IPS DF 6.9 (cell line): ENCODE measurements at regions not wholly inside any gene's neighbourhood (a gene's known extent, or its start where the extent isn't known, plus 50 kb on each side); places are given as distances from the start of the nearest gene placed in this dataset.

Experiments used
- DNase-seq: peaks from one replicate; pipeline ENCODE4 v3.0.0-alpha.2; 2013; ENCODE audit warnings: low read depth, low spot score
- H3K27ac ChIP-seq: one replicate; pipeline ENCODE4 v1.5.1; 2013; ENCODE audit warnings: low read length, control low read depth
- H3K27me3 ChIP-seq: 2 replicates; pipeline ENCODE4 v1.6.1; 2013; ENCODE audit warnings: mild to moderate bottlenecking, low read length; ENCODE audit not compliant: control insufficient read depth, insufficient read depth
- H3K36me3 ChIP-seq: 2 replicates; pipeline ENCODE4 v1.6.1; 2013; ENCODE audit warnings: low read length; ENCODE audit not compliant: control insufficient read depth, insufficient read depth
- H3K4me1 ChIP-seq: 2 replicates; pipeline ENCODE4 v1.6.1; 2013; ENCODE audit warnings: low read length; ENCODE audit not compliant: control insufficient read depth, insufficient read depth
- H3K4me3 ChIP-seq: 2 replicates; pipeline ENCODE4 v1.5.1; 2013; ENCODE audit warnings: mild to moderate bottlenecking, low read length
- H3K9me3 ChIP-seq: 2 replicates; pipeline ENCODE4 v1.6.1; 2013; ENCODE audit warnings: low read length, inconsistent platforms; ENCODE audit not compliant: control insufficient read depth, insufficient read depth
- WGBS: extraction: QIAGEN DNeasy Blood & Tissue Kit; methylation state at CpG from one replicate; pipeline ENCODE4 v1.1.7; 2013; ENCODE audit warnings: mixed read lengths, missing lambda C conversion rate; ENCODE audit not compliant: insufficient read length, insufficient coverage; 5-methylcytosine and 5-hydroxymethylcytosine counted together

DNA sequence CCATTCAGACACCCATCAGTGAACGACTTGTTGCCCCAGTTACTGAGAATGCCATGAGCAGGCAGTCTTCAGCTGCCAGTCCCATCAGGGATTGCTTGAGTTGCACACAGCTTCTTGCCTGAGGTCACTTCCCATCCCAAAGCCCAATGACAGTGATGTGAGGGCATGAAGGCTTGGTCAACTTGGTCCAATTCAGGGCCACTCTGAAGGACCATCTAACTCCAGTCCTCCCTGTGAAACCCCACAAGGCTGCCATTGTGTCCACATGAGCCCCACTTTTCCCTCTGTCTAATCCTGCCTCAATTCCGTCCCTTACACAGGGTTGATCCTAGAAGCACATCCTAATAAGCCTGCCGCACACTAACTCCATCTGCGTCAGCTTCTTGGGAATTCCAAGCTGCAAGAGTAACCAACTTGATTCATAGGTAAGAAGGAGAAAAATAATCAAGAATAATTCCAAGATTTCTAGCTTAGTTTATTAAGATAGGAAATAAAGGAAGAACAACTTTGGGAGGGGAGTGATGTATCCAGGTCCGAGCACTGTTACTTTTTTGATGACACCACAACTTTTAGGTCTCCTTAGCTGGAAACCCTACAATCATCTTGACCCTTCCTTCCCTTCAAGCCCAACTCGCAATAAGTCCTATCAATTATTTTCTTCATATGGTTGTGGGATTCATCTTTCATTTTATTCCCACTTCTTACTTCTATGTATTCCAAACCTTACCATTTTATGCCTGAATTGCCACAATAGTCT is 110.9 kb downstream of the LRRC30 start:
- Histone ChIP-seq H3K4me3 (no peak overlapping the region), H3K4me1 (no peaks in the 10 kb centered on the region), H3K36me3 (no peaks in the 10 kb centered on the region), H3K27ac (no peak overlapping the region), H3K27me3 (no peaks in the 10 kb centered on the region), H3K9me3 (no peaks in the 10 kb centered on the region)
- WGBS, result no CpG with 5 or more reads among the region's 6 CpGs
- DNase-seq, result no peak

DNA sequence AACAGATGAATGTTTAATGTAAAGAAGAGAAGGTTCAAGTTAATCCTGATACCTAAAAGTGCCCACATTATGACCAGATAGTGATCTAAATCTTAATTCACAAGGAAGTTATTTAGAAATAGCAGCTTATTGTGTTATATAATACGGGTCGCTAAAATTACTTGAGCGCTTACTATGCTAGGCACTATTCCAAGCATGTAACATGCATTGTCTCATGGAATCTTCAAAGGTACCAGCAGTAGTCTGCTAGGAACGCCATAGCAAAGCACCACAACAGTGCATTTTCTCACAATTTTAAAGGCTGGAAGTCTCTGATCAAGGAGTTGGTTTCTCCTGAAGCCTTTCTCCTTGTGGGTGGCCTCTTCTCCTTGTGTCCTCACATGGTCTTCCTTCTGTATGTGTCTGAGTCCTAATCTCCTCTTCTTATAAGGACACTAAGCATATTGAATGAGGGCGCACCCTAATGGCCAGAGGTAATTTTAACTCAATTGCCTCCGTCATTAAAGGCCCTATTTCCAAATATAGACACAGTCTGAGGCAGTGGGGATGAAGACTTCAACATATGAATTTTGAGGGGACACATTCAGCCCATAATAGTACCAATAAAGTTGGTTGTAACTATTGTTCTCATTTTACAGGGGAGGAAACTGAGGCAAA is 118.4 kb downstream of the LRRC30 start:
- H3K4me1 ChIP-seq, result no peaks in the 10 kb centered on the region
- H3K36me3 ChIP-seq, result no peaks in the 10 kb centered on the region
- H3K27ac ChIP-seq, result no peak overlapping the region
- no CpG with 5 or more reads among the region's 6 CpGs for WGBS
- H3K9me3 ChIP-seq, result no peaks in the 10 kb centered on the region
- H3K27me3 ChIP-seq, result no peaks in the 10 kb centered on the region
- no peak for DNase-seq
- H3K4me3 ChIP-seq, result no peak overlapping the region

DNA sequence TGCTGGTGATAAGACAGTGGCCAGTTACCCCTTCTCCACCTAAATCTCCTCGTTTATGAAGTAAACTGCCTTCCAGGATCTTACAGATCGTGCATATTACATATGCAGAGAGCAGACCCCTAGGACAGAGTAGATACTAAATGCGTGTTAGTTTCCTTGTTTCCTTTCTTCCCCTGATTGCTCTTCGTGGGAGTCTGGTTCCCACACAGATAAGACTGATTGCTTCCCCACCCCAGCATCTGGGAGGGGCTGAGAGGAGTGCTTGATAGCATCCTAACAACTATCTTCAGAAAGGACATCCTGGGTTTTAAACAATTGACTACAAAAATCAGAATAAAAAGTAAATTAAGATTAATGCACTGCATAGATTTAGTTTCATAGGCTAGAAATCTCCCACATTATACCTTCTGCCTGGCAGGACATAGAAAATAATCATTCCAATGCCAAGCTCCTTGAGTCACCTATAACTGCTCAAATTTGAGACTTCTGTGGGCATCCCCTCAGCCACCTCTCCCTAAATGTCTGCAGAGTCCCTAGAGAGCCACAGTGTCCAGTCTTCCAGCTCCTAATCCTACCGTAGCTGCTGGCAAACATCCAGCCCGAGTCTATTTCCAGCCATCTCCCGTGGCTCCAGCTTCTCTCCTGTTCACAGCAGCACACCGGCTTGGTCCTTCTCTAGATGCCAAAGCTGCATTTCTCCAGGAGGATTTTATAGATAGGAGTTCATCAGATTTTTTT is 128.3 kb downstream of the LRRC30 start:
- no peak overlapping the region for H3K27ac ChIP-seq
- DNase-seq, result no peak

DNA sequence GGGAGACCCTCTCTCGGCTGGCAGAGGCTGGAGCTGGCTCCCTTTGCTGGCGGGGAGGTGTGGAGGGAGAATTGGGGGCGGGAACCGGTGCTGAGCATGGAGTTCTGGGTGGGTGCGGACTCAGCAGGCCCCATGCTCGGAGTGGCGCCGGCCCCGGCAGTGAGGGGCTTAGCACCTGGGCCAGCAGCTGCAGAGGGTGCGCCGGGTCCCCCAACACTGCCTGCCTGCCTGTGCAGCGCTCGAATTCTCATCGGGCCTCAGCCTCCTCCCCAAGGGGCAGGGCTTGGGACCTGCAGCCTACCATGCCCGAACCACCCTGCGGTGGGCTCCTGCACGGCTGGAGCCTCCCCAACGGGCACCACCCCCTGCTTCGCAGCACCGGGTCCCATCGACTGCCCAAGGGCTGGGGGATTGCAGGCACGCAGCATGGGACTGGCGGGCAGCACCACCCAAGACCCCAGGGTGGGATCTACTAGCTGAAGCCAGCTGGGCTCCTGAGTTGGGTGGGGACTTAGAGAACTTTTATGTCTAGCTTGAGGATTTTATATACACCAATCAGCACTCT is 129.8 kb downstream of the LRRC30 start:
- Histone ChIP-seq H3K27me3 (no peaks in the 10 kb centered on the region), H3K36me3 (no peaks in the 10 kb centered on the region), H3K27ac (no peak overlapping the region), H3K4me3 (no peak overlapping the region), H3K4me1 (no peaks in the 10 kb centered on the region), H3K9me3 (no peaks in the 10 kb centered on the region)
- WGBS, result no CpG with 5 or more reads among the region's 23 CpGs
- no peak for DNase-seq

More for the DNA sequence above, 128.3 kb downstream of the LRRC30 start:
- no peaks in the 10 kb centered on the region for H3K36me3 ChIP-seq
- H3K4me1 ChIP-seq, result no peaks in the 10 kb centered on the region
- H3K9me3 ChIP-seq, result no peaks in the 10 kb centered on the region
- no peaks in the 10 kb centered on the region for H3K27me3 ChIP-seq
- H3K4me3 ChIP-seq, result no peak overlapping the region
- no CpG with 5 or more reads among the region's 8 CpGs for WGBS

DNA sequence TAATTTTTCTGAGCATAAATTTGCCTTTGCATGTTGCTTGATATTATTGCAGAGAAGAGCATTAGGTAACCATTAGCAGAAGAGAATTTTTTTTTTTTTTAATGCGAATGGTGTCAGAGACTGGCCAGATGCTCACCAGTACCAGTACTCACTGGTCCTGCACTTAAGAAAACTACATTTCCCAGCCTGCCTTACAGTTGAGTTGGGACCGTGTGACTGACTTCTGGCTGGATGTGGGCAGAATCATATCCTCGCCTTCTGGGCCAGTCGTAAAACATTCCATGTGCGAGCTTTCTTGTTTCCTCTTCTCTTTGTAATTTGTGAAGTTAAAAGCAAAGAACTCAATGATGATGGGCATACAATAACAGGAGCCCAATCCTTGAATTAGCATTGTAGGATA is 132.4 kb downstream of the LRRC30 start:
- H3K4me1 ChIP-seq, result no peaks in the 10 kb centered on the region
- no peak for DNase-seq
- no peak overlapping the region for H3K27ac ChIP-seq
- WGBS, result no CpG with 5 or more reads among the region's 5 CpGs
- H3K9me3 ChIP-seq, result no peaks in the 10 kb centered on the region
- no peak overlapping the region for H3K4me3 ChIP-seq
- H3K27me3 ChIP-seq, result no peaks in the 10 kb centered on the region
- no peaks in the 10 kb centered on the region for H3K36me3 ChIP-seq

DNA sequence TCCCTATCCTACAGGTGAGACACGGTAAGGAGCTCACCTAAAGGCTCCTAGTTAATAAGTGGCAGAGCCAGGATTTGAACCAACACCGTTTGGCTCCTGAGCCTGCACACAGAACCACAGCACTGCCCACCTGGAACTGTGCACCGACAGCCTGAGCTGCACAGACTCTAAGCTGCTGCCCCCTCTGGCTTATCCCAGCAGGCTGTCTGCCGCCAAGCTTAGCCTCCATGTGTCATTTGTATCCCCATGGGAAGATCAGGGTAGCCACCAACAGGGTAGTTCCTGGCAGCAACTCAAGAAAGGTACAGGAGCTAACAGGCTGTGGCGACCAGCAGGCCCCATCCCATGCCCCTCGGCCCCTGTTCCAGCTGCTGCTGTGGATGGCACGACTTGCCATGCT is 135.7 kb downstream of the LRRC30 start:
- H3K4me1 ChIP-seq, result no peaks in the 10 kb centered on the region
- no CpG with 5 or more reads among the region's 7 CpGs for WGBS
- no peak overlapping the region for H3K4me3 ChIP-seq
- H3K27me3 ChIP-seq, result no peaks in the 10 kb centered on the region
- no peaks in the 10 kb centered on the region for H3K36me3 ChIP-seq
- DNase-seq, result no peak
- H3K9me3 ChIP-seq, result no peaks in the 10 kb centered on the region
- no peak overlapping the region for H3K27ac ChIP-seq

DNA sequence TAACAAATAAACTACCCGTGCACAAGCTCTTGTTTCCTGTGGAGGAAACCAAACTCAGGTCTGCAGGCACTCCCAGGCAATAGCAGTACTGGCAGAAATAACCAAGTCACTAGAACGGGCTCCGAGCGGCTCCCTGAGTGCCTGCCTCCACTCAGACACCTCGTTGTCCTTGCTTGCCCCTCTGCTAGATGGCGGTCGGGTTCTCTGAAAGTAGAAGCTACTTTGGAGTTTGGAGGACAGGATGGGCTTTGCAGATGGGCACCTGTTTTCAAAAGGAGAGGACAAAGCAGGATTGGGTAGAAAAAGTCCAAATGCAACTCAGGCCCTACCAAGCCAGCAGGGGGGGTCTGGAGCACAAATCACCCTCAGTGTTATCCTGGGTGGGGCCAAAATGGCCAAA is 136.4 kb downstream of the LRRC30 start:
- H3K36me3 ChIP-seq, result no peaks in the 10 kb centered on the region
- H3K27ac ChIP-seq, result no peak overlapping the region
- no CpG with 5 or more reads among the region's 7 CpGs for WGBS
- no peaks in the 10 kb centered on the region for H3K9me3 ChIP-seq
- H3K27me3 ChIP-seq, result no peaks in the 10 kb centered on the region
- no peak for DNase-seq
- H3K4me1 ChIP-seq, result no peaks in the 10 kb centered on the region
- H3K4me3 ChIP-seq, result no peak overlapping the region

DNA sequence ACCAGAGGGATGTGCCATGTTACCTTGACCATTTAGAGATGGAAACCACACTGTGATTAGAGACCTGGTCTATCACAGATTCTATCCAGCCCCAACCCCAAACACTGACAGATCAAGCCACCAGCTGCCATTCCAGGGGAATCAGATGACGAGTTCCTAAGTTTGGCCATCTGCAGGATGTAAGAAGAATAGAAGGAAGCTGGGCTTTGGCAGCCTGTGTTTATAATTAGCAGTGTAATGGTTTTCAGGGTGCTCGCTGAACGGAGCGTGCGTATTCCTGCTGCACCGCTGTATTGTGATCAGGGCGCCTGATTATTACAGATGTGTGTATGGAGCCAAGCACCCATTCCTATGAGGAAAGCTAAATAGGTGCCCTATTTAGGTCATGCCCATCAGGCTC is 138.1 kb downstream of the LRRC30 start:
- Histone ChIP-seq H3K36me3 (no peaks in the 10 kb centered on the region), H3K9me3 (no peaks in the 10 kb centered on the region), H3K27me3 (no peaks in the 10 kb centered on the region), H3K4me1 (no peaks in the 10 kb centered on the region), H3K4me3 (no peak overlapping the region), H3K27ac (no peak overlapping the region)
- WGBS, result no CpG with 5 or more reads among the region's 7 CpGs
- no peak for DNase-seq

DNA sequence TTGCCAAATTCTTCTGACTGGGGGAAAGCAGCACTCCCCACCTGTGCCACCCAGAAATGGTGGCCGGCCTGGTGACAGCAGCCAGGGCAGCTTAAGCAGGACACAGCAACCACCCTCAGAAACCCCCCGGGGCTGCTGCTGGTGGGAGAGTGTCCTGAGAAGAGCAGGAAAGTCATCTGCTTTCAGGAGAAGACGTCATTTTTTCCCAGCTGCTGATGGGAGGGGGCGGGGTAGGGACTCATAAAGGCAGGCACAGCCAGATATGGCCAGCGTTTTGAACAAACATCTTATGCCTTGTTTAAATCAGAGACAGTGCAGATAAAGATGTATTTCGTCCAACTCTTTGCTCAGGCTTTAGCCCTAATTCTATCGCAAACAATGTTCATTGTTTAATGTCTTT is 139.5 kb downstream of the LRRC30 start:
- WGBS, result no CpG with 5 or more reads among the region's 7 CpGs

DNA sequence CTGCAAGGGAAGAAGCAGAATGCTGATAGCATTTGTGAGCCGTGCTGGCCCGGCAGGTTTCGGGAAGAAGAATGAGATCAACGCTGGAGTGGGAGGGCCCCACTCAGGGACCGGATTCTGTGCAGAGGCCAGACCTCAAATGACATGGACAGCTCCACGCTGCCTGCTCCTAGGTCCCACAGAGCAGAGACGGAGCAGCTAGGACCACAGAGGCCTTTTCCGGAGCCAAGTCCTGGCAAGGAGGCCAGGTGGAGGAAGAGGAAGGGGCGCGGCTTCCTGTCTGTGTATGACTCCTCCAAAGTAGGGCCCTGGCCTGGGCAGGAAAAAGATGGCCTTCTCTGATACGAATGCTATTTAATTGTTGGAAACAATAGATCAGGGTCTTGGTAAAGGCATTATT is 139.9 kb downstream of the LRRC30 start:
- DNase-seq, result no peak
- Histone ChIP-seq H3K36me3 (no peaks in the 10 kb centered on the region), H3K27ac (no peak overlapping the region), H3K9me3 (no peaks in the 10 kb centered on the region), H3K27me3 (no peaks in the 10 kb centered on the region), H3K4me1 (no peaks in the 10 kb centered on the region), H3K4me3 (no peak overlapping the region)
- no CpG with 5 or more reads among the region's 11 CpGs for WGBS

More for the DNA sequence above, 139.5 kb downstream of the LRRC30 start:
- no peaks in the 10 kb centered on the region for H3K4me1 ChIP-seq
- H3K27ac ChIP-seq, result no peak overlapping the region
- no peaks in the 10 kb centered on the region for H3K27me3 ChIP-seq
- DNase-seq, result no peak
- no peaks in the 10 kb centered on the region for H3K36me3 ChIP-seq
- no peak overlapping the region for H3K4me3 ChIP-seq
- H3K9me3 ChIP-seq, result no peaks in the 10 kb centered on the region
